Frontal cortex (tissue), 3 donors: ENCODE measurements at regions not wholly inside any gene's neighbourhood (a gene's known extent, or its start where the extent isn't known, plus 50 kb on each side); places are given as distances from the start of the nearest gene placed in this dataset.
"Not testable (repeated sequence)": the region's sequence is repeated elsewhere in the genome, so short reads cannot be mapped to it uniquely, and the experiment has no call there.

Experiments
- DNase-seq, 2 donors: peaks; one replicate each; pipeline ENCODE4 v3.0.0; 2012; ENCODE audit warnings: low spot score in 2 of 2
- FAIRE-seq: peaks from 2 replicates; lab custom pipeline; 2012; peaks lifted over from hg19 to GRCh38; lab: Jason Lieb, UNC
- donor health status: control.
- donor health status: control.
- donor health status: control.

DNA sequence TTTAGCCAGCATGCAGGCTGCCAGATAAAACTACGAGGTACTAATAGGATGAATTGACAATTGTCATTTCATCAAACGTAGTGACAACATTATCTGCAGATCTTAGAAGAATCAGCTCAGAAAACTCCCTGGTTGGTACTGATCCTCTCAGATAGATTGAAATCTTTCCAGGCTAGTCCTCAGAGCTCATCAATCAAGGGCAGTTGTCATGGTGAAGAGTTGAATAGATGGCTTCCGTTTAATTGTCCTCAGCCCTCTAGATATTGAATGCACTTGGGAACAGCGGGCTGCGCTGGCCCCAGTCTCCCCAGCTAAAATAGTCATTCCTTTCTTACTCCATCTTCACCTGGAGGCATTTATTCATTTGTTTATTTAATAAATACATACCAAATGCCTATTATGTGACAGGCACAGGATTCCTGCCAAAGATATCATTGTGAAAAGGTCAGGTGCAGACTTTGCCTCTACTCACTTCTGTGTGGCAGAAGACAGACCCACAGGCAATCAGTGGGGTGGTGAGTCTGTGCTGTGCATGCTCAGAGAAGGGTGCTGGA lies 1081.6 kb downstream of the TYW1 start:
- FAIRE-seq (no peak), DNase-seq (no peak)

DNA sequence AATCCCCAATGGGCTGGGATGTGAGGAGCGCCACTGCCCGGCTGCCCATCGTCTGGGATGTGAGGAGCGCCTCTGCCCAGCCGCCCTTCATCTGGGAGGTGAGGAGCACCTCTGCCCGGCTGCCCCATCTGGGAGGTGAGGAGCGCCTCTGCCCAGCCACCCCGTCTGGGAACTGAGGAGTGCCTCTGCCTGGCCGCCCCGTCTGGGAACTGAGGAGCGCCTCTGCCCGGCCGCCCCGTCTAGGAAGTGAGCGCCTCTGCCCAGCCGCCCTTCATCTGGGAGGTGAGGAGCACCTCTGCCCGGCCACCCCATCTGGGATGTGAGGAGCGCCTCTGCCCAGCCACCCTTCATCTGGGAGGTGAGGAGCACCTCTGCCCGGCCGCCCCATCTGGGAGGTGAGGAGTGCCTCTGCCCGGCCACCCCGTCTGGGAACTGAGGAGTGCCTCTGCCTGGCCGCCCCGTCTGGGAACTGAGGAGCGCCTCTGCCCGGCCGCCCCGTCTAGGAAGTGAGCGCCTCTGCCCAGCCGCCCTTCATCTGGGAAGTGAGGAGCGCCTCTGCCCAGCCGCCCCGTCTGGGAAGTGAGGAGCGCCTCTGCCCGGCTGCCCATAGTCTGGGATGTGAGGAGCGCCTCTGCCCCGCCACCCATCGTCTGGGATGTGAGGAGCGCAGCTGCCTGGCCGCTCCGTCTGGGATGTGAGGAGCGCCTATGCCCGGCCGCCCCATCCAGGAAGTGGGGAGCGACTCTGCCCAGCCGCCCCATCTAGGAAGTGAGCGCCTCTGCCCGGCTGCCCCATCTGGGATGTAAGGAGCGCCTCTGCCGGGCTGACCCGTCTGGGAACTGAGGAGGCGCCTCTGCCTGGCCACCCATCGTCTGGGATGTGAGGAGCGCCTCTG lies 1085.7 kb downstream of the TYW1 start:
- not testable (repeated sequence) for DNase-seq, FAIRE-seq

DNA sequence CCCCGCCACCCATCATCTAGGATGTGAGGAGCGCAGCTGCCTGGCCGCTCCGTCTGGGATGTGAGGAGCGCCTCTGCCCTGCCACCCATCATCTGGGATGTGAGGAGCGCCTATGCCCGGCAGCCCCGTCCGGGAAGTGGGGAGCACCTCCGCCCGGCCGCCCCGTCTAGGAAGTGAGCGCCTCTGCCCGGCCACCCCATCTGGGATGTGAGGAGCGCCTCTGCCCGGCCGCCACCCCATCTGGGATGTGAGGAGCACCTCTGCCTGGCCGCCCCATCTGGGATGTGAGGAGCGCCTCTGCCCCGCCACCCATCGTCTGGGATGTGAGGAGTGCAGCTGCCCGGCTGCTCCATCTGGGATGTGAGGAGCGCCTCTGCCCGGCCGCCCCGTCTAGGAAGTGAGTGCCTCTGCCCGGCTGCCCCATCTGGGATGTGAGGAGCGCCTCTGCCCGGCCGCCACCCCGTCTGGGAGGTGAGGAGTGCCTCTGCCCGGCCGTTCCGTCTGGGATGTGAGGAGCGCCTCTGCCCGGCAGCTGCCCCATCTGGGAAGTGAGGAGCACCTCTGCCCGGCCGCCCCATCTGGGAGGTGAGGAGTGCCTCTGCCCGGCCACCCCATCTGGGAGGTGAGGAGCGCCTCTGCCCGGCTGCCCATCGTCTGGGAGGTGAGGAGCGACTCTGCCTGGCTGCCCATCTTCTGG lies 1086.5 kb downstream of the TYW1 start:
- not testable (repeated sequence) for DNase-seq

DNA sequence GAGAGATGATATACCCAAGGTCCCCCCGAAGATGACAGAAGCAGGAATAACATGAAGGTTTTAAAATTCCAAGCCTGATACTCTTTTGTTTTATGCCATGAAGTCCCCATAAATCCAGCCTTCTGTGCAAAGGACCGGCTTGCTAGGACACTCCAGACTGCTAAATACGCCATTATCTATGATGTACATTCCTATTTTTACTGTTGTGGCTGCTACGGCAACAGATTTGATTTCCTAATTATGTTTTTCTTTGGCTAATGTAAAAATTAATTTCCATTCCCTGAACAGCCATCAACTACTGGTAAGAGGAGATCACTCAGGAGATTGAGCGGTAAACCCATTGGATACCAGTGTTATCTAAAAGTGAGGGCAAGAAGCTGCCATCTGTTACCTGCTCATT lies 1090.8 kb downstream of the TYW1 start:
- FAIRE-seq, result no peak
- DNase-seq, result no peak

More for the DNA sequence above, 1086.5 kb downstream of the TYW1 start:
- FAIRE-seq, result not testable (repeated sequence)

DNA sequence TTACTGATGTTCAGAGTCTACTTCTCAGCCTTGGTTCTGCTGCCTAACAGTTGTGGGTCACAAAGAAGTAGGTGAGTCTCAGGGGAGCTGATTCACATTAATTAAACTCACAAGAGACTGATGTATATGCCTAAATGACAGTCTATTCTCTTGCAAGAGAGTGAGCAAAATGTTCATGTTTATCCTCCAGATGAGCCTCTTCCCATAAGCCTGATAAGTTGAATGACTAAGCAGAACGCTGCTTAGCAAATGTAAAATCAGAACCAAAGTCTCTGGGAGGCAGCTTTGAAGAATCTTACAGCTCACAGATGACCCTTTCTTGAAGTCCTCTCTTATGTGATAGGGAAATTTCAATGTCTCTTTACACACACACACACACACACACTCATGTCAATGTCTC lies 1092.2 kb downstream of the TYW1 start:
- no peak for FAIRE-seq
- no peak for DNase-seq

DNA sequence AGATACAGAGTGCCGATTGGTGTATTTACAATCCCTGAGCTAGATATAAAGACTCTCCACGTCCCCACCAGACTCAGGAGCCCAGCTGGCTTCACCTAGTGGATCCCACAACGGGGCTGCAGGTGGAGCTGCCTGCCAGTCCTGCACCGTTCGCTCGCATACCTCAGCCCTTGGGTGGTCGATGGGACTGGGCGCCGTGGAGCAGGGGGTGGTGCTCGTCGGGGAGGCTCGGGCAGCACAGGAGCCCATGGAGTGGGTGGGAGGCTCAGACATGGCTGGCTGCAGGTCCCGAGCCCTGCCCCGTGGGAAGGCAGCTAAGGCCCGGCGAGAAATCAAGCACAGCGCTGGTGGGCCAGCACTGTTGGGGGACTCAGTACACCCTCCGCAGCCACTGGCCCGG lies 1093.6 kb downstream of the TYW1 start:
- not testable (repeated sequence) for FAIRE-seq

DNA sequence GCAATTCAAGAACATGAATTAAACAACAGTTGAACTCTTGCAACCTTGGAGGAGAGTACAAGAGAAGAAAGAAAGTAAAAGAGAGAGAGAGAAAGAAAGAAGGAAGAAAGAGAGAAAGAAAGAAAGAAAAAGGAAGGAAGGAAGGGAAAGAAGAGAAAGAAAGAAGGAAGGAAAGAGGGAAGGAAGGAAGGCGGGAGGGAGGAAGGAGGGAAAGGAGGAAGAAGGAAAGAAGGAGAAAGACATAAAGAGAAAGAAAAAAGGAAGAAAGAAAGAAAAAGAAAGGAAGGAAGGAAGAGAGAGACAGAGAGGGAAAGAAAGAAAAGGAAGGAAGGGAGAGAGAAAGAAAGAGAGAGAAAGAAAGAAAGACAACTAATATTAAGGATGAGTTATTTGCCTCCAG lies 1106.7 kb downstream of the TYW1 start:
- FAIRE-seq (no peak), DNase-seq (no peak)

More for the DNA sequence above, 1093.6 kb downstream of the TYW1 start:
- not testable (repeated sequence) for DNase-seq

DNA sequence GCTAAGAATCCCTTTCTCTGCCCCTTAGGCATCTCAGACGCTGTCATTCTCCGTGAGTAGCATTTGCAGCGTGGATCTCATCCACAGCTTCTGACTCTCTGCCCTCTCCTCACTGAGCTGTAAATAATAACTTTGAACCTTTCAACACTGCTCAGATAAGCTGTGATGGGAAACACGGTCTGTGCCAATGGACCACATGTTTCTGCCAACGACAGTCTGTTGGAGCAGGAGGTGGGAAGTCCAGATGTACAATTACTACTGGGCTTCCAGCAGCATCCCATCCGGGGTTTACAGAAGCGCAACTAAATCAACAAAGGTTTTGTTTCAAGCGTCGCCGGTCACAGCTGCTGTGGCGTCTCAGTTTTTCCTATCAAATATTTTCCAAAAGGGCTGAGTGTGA lies 1110.6 kb downstream of the TYW1 start:
- DNase-seq, result no peak
- FAIRE-seq, result no peak

DNA sequence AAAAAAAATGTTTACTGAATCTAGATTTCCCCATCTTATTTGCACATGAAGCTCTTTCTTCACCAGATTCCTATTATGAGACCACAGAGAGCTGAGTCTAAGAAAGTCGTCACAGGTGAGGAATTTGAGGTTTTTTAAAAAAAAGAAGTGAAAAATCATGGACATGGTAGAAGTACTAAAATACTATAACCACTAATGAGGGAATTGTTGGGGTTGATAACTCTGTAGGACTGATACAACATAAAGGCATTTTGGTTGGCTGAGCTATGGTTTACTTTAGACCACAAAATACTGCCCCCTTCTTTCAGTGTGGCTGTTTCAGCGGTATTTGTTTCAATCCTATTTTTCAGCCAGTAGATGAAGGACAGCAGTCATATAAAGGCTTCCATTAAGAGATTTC lies 1111.3 kb downstream of the TYW1 start:
- DNase-seq (no peak), FAIRE-seq (no peak)

DNA sequence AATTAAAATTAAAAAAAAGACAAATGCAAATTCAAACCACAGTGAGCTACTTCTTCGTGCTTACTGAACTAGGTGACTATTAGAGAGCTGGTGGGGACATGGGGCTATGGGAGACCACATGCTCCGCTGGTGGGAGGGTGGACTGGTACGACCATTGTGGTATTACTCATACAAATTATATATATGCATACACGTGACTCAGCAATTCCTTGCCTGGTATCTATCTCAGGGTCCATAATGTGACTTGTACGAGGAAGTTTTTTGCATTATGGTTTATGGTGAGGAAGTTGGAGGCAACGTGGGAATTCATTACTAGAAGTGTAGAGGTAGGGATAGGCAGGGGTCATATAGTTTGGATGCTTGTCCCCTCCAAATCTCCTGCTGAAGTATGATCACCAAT lies 1112.7 kb downstream of the TYW1 start:
- DNase-seq (no peak), FAIRE-seq (no peak)

DNA sequence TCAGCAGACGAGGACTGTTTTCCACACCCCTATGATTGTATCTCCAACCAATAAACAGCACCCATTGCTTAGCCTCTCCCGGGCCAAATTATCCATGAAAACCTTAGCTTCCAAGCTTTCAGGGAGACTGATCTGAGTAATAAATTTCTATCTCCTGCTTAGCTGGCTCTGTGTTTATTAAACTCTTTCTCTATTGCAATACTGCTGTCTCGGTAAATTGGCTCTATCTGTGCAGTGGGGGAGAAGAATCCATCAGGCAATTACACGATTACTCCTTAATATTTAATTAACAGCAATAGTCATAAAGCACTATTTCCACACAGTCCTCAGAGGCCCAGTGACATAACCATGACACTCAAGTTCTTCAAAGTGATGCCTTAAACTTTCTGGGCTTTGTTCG lies 1122.8 kb downstream of the TYW1 start:
- DNase-seq (no peak), FAIRE-seq (no peak)

DNA sequence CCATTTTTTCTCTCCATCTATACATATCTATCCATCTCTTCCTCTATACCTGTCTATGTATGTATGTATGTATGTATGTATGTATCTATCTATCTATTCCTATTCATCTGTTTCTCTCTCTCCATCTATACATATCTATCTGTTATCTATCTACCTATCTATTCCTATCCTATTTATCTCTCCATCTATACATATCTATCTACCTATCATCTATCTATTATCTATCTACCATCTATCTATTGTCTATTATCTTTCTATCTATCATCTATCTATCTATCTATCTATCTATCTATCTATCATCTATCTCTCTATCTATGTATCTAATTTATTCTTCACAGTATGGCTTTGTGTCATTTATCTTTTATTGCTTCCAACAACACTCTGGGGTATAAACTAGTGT lies 1124.4 kb downstream of the TYW1 start:
- no peak for FAIRE-seq
- DNase-seq, result no peak

DNA sequence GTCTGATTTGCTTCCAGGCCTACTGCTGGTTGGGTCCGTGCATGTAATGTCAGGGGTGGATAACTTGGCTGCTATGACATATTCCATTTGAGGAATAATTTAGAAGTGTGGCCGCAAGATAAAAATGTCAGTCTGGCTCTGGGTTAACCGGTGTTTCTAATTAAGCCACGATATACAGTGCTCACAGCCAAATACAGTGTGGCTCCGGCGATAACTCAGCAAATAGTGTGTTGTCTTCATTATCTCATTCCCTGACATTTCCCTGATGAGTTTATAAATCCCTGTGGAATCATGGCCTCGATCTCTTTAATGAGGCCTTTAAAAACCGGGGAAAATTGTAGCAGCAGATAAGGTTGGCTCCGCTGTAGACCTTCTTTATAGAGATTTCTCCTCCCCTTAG lies 1125.0 kb downstream of the TYW1 start:
- DNase-seq (no peak), FAIRE-seq (no peak)

DNA sequence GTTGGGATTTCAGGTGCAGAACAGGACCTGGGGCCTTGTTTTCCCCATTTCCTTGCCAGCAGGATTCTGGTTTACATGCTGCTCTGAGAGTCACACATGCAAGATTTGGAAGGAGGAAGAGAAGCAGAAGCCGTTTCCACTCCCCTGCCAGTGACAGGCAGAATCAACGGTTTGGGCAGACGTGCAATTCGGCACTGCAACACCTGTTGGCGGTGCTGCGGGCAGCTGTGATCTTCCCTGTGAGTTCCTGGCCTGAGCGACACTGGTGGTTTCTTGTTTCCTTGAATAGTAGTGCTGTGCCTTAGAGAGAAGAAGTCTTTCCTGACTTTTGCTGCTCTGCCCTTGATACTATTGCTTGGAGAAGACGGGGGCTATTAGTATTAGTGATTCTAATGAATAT lies 1126.2 kb downstream of the TYW1 start:
- FAIRE-seq, result no peak
- DNase-seq, result no peak

DNA sequence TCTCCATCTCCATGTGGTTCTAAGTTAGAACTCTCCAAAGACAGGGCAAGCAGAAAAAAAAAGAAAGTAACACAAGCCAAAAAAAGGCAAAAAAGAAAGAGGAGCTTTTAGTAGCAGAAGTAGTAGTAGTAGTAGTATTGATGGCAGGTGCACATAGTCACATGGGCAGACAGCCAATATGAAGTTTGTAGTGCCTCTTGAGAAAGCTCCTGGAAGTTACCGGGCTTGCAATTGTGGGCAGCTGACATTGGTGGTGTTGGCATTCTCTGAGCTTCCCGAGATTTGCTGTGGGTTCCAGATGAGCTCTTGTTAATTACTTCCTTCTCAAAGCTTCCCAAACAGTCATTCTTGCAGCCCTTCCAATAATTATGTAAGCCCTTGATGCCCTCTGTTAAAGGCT lies 1128.5 kb downstream of the TYW1 start:
- FAIRE-seq, result no peak

DNA sequence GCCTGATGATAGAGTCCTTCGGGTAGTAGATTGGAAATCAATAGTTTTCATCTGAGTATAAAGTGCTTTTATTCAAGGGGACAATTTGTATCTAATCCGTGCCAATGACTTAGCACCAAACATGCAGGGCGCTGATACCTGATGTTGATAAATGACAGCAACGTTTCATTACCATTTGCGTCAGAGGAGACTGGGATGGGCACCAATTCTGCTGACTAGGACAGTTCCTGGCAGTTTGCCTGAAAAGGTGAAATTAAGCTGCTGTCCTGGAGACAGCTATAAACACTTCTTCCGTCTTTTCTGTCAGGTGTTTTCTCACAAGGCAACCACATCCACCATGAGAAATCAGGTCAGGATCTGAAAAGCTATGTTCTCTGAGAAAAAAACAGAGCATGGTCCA lies 1136.4 kb downstream of the TYW1 start:
- no peak for FAIRE-seq
- DNase-seq, result no peak

More for the DNA sequence above, 1128.5 kb downstream of the TYW1 start:
- DNase-seq, result no peak

DNA sequence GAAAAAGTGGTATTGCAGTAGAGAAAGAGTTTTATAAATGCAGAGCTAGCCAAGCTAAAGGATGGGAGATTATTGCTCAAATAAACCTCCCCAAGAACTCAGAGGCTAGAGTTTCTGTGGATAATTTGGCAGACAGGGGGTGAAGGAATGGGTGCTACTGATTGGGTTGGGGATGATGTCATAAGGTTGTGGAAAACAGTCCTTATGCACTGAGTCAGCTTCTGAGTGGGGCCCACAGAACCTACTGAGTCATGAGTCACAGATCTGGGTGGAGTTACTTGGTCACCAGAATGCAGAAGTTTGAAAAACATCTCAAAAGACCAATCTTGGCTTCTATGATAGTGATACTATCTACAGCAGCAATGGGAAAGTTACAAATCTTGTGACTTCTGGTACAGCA lies 1146.7 kb downstream of the TYW1 start:
- DNase-seq (no peak), FAIRE-seq (no peak)

DNA sequence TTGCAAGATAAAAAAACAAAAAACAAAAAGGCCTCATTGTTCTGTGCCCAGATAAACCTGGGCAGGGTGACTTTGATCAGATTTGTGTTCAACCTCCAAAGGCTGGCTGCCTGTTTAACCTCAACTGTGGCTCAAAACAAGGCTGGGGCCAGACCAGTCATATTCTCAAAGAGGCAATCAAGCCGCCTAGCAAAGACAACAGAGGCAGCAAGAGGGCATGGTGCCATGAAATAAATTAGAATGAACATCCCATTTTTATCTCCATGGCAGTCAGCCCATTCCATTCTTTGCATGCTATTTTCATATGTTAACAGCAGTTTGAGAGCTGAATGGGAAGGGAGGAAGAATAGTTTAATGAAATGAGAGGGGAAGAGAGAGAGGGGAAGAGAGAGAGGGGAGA lies 1150.3 kb downstream of the TYW1 start:
- no peak for FAIRE-seq

DNA sequence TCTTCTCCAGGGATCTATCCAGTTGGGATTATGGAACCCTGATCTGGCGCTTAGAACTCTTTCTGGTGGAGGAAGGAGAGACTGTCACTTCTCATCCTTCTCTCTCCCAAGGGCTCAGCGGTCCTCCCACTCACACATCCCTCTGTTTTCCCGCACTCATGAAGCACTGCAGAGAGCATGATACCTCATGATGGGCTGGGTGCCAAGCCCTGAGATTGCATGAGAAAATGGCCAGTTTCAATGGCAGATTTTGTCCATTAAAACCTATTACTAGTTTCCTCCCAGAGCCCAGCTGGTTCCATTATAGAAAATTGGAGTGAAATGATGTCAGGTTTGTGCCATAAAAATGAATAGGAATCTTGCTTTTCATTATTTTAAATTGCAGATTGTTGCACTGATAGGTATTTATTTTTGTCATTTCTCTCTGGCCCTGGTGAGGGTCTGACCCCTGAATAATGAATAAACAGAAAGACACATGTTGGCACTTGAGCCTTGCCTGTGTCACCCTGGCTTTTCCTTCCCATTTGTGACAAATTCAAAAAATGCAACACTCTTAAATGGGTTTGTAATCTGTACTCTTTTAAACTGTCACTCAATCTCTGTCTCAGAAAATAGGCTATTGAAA lies 1151.1 kb downstream of the TYW1 start:
- FAIRE-seq, result no peak

More for the DNA sequence above, 1150.3 kb downstream of the TYW1 start:
- DNase-seq, result no peak

DNA sequence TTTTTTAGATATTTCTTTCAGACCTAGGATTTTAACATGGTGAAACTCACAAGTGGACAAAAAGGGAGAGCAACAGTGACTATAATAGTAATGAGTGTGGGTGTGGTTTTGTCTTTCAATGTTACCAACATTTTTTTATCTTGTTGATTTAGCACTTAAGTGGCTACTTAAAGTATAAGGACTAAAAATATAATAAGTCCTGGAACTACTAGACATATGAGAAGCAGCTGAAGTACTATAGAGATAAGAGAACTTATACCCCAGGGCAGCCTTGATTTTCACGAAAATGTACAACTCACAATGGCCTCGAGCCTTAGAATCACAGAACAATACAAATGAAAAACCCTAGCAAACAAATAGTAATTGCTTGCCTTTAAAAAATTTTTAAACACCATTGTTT lies 1151.8 kb downstream of the TYW1 start:
- DNase-seq, result no peak
- FAIRE-seq, result no peak

More for the DNA sequence above, 1151.1 kb downstream of the TYW1 start:
- DNase-seq, result no peak
